HG03135 (cell line): ENCODE measurements at regions not wholly inside any gene's neighbourhood (a gene's known extent, or its start where the extent isn't known, plus 50 kb on each side); places are given as distances from the start of the nearest gene placed in this dataset.
"Not testable (repeated sequence)": the region's sequence is repeated elsewhere in the genome, so short reads cannot be mapped to it uniquely, and the experiment has no call there.

ENCODE experiments used
- ATAC-seq: cut with Tn5 transposase; IDR thresholded peaks from one replicate; pipeline ENCODE4 v1.9.1; 2021; ENCODE audit warnings: mild to moderate bottlenecking, moderate library complexity; ENCODE audit not compliant: unreplicated experiment

GRCh38 chr15:26197719-26198118, 334.6 kb upstream of the ATP10A start:
- ATAC-seq = no peak

- ATAC-seq = no peak
These were observed 333.9 kb upstream of the ATP10A start for GRCh38 chr15:26197060-26197459.

- ATAC-seq = no peak
These were observed 328.1 kb upstream of the ATP10A start for GRCh38 chr15:26191193-26191592.

GRCh38 chr15:26186138-26186537, 323.0 kb upstream of the ATP10A start:
- not testable (repeated sequence) for ATAC-seq

GRCh38 chr15:26182441-26182840, 319.3 kb upstream of the ATP10A start:
- no peak for ATAC-seq

- ATAC-seq = no peak
These were observed 316.8 kb upstream of the ATP10A start for GRCh38 chr15:26179906-26180305.

GRCh38 chr15:26178640-26179220, 315.6 kb upstream of the ATP10A start:
- no peak for ATAC-seq

GRCh38 chr15:26177816-26178215, 314.7 kb upstream of the ATP10A start:
- ATAC-seq = no peak

GRCh38 chr15:26176831-26177230, 313.7 kb upstream of the ATP10A start:
- ATAC-seq = no peak

GRCh38 chr15:26171266-26171665, 308.1 kb upstream of the ATP10A start:
- ATAC-seq = no peak

- ATAC-seq = no peak
These were observed 303.3 kb upstream of the ATP10A start for GRCh38 chr15:26166429-26166828.

- ATAC-seq = no peak
These were observed 302.4 kb upstream of the ATP10A start for GRCh38 chr15:26165546-26165945.

- ATAC-seq = no peak
These were observed 297.2 kb upstream of the ATP10A start for GRCh38 chr15:26160343-26160742.

GRCh38 chr15:26158176-26158575, 295.0 kb upstream of the ATP10A start:
- no peak for ATAC-seq

- no peak for ATAC-seq
These were observed 294.0 kb upstream of the ATP10A start for GRCh38 chr15:26157081-26157480.

- ATAC-seq = no peak
These were observed 292.9 kb upstream of the ATP10A start for GRCh38 chr15:26156051-26156450.

- ATAC-seq = no peak
These were observed 285.2 kb upstream of the ATP10A start for GRCh38 chr15:26148156-26148860.

- no peak for ATAC-seq
These were observed 283.1 kb upstream of the ATP10A start for GRCh38 chr15:26146202-26146601.

GRCh38 chr15:26145796-26146195, 282.7 kb upstream of the ATP10A start:
- ATAC-seq = no peak

GRCh38 chr15:26144836-26145235, 281.7 kb upstream of the ATP10A start:
- ATAC-seq = no peak

- no peak for ATAC-seq
These were observed 280.1 kb upstream of the ATP10A start for GRCh38 chr15:26143221-26143620.

- ATAC-seq = no peak
These were observed 271.7 kb upstream of the ATP10A start for GRCh38 chr15:26134812-26135211.

GRCh38 chr15:26134152-26134551, 271.0 kb upstream of the ATP10A start:
- ATAC-seq = no peak
